Femur (tissue), 1 donor: ENCODE measurements at regions not wholly inside any gene's neighbourhood (a gene's known extent, or its start where the extent isn't known, plus 50 kb on each side); places are given as distances from the start of the nearest gene placed in this dataset.

ENCODE experiments used
- DNase-seq: peaks from one replicate; pipeline ENCODE4 v3.0.0-alpha.2; 2017

GRCh38 chr14:85444635-85445034 lies 85.3 kb upstream of the FLRT2 start:
- DNase-seq, result no peak

GRCh38 chr14:85445151-85445795 lies 84.7 kb upstream of the FLRT2 start:
- DNase-seq, result no peak

GRCh38 chr14:85447883-85448282 lies 82.1 kb upstream of the FLRT2 start:
- no peak for DNase-seq

- DNase-seq, result peak; percentile 50
Observed at GRCh38 chr14:85451421-85451820, 78.5 kb upstream of the FLRT2 start.

GRCh38 chr14:85453401-85454225 lies 76.3 kb upstream of the FLRT2 start:
- no peak for DNase-seq

- DNase-seq, result no peak
Observed at GRCh38 chr14:85454226-85454813, 75.6 kb upstream of the FLRT2 start.

- DNase-seq, result no peak
Observed at GRCh38 chr14:85459361-85460000, 70.5 kb upstream of the FLRT2 start.

GRCh38 chr14:85461432-85462133 lies 68.4 kb upstream of the FLRT2 start:
- peak; percentile 38 for DNase-seq

- no peak for DNase-seq
Observed at GRCh38 chr14:85463512-85463911, 66.4 kb upstream of the FLRT2 start.

- DNase-seq, result no peak
Observed at GRCh38 chr14:85464135-85464895, 65.6 kb upstream of the FLRT2 start.

GRCh38 chr14:85466678-85467077 lies 63.3 kb upstream of the FLRT2 start:
- DNase-seq, result no peak

- no peak for DNase-seq
Observed at GRCh38 chr14:85468816-85469215, 61.1 kb upstream of the FLRT2 start.

GRCh38 chr14:85471156-85471555 lies 58.8 kb upstream of the FLRT2 start:
- no peak for DNase-seq

- no peak for DNase-seq
Observed at GRCh38 chr14:85471744-85472143, 58.2 kb upstream of the FLRT2 start.

GRCh38 chr14:85474431-85474830 lies 55.5 kb upstream of the FLRT2 start:
- DNase-seq, result no peak

- no peak for DNase-seq
Observed at GRCh38 chr14:85475113-85475512, 54.8 kb upstream of the FLRT2 start.

GRCh38 chr14:85479306-85479705 lies 50.6 kb upstream of the FLRT2 start:
- DNase-seq, result no peak

GRCh38 chr14:85479771-85480170 lies 50.2 kb upstream of the FLRT2 start:
- DNase-seq, result no peak
